DMS 273 treated with DMSO at 0.1 percent for 48 hours (cell line): ENCODE measurements at regions not wholly inside any gene's neighbourhood (a gene's known extent, or its start where the extent isn't known, plus 50 kb on each side); places are given as distances from the start of the nearest gene placed in this dataset.

Source experiments
- DNase-seq: peaks from one replicate; lab custom pipeline; 2025; lab: John Stamatoyannopoulos, UW

GRCh38 chr20:6614836-6615235 lies 152.7 kb upstream of the BMP2 start:
- DNase-seq = no peak

- no peak for DNase-seq
Observed at GRCh38 chr20:6613280-6613861, 154.1 kb upstream of the BMP2 start.

- DNase-seq = no peak
Observed at GRCh38 chr20:6612606-6612923, 154.9 kb upstream of the BMP2 start.

- DNase-seq = no peak
Observed at GRCh38 chr20:6611911-6612605, 155.4 kb upstream of the BMP2 start.

- no peak for DNase-seq
Observed at GRCh38 chr20:6606651-6607050, 160.8 kb upstream of the BMP2 start.

- no peak for DNase-seq
Observed at GRCh38 chr20:6605055-6605935, 162.2 kb upstream of the BMP2 start.

- DNase-seq = no peak
Observed at GRCh38 chr20:6604179-6604578, 163.3 kb upstream of the BMP2 start.

GRCh38 chr20:6599876-6600735 lies 167.4 kb upstream of the BMP2 start:
- DNase-seq = no peak

- no peak for DNase-seq
Observed at GRCh38 chr20:6595704-6596103, 171.8 kb upstream of the BMP2 start.

- no peak for DNase-seq
Observed at GRCh38 chr20:6590891-6591637, 176.4 kb upstream of the BMP2 start.

- DNase-seq = no peak
Observed at GRCh38 chr20:6588296-6588695, 179.2 kb upstream of the BMP2 start.

GRCh38 chr20:6583134-6583738 lies 184.2 kb upstream of the BMP2 start:
- peak; percentile 5 for DNase-seq

GRCh38 chr20:6582449-6582848 lies 185.0 kb upstream of the BMP2 start:
- no peak for DNase-seq

- no peak for DNase-seq
Observed at GRCh38 chr20:6580486-6580885, 187.0 kb upstream of the BMP2 start.

- DNase-seq = no peak
Observed at GRCh38 chr20:6579824-6580223, 187.7 kb upstream of the BMP2 start.

GRCh38 chr20:6579417-6579816 lies 188.1 kb upstream of the BMP2 start:
- no peak for DNase-seq

- no peak for DNase-seq
Observed at GRCh38 chr20:6577451-6577850, 190.0 kb upstream of the BMP2 start.

- DNase-seq = no peak
Observed at GRCh38 chr20:6576726-6577125, 190.8 kb upstream of the BMP2 start.

GRCh38 chr20:6575912-6576401 lies 191.5 kb upstream of the BMP2 start:
- no peak for DNase-seq

- DNase-seq = no peak
Observed at GRCh38 chr20:6566821-6567220, 200.7 kb upstream of the BMP2 start.

GRCh38 chr20:6562111-6562510 lies 205.4 kb upstream of the BMP2 start:
- no peak for DNase-seq
